MG63 (cell line): ENCODE measurements at regions not wholly inside any gene's neighbourhood (a gene's known extent, or its start where the extent isn't known, plus 50 kb on each side); places are given as distances from the start of the nearest gene placed in this dataset.
"Not testable (repeated sequence)": the region's sequence is repeated elsewhere in the genome, so short reads cannot be mapped to it uniquely, and the experiment has no call there.

Source experiments
- DNase-seq: peaks from one replicate; pipeline ENCODE4 v3.0.0-alpha.2; 2020
- H3K27me3 ChIP-seq: fragments of 250-450 bp; sonication (Bioruptor Pico); 2 replicates; pipeline ENCODE4 v1.5.1; 2020; ENCODE audit warnings: mild to moderate bottlenecking, moderate library complexity
- H3K36me3 ChIP-seq: fragments of 250-450 bp; sonication (Bioruptor Pico); 2 replicates; pipeline ENCODE4 v1.5.1; 2020; ENCODE audit warnings: mild to moderate bottlenecking, moderate library complexity
- H3K4me3 ChIP-seq: fragments of 250-450 bp; sonication (Bioruptor Pico); 2 replicates; pipeline ENCODE4 v1.5.1; 2020; ENCODE audit warnings: mild to moderate bottlenecking, moderate library complexity
- H3K9me3 ChIP-seq: fragments of 250-450 bp; sonication (Bioruptor Pico); 2 replicates; pipeline ENCODE4 v1.5.1; 2020; ENCODE audit warnings: mild to moderate bottlenecking, moderate library complexity

DNA sequence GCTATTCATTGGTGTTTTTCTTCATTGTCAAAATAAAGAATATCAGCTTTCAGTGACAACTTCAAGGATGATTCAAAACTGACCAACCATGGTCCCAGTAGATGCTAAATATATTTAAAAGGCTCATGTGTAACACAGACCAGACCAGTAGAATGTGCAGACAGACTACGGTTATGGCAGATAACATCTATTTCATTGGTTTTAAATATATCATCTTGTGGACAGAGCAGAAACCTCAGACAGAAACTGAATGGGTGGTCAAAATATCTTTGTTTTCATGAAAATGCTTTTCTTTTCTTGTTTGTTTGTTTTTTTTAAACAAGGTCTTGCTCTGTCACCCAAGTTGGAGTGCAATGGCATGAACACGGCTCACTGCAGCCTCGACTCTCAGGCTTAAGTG, 107.4 kb upstream of the CREB1 start:
- H3K4me3 ChIP-seq, result no peak overlapping the region
- no peak for DNase-seq

DNA sequence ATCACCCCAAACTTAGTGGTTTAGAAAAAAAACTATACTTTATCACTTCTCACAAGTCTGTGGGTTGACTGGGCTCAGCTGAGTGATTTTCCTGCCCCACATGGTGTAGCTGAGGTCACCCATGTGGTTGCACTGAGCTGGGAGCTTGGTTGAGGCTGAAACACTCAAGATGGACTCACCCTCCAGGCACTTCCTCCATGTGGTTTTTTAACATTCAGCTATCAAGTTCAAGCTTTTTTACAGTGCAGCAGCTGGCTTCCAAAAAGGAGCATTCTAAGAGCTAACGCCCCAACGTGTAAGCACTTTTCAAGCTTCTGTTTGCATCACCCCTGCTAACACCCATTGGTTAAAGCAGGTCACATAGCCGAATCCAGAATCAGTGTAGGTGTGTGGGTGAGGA, 105.9 kb upstream of the CREB1 start:
- Histone ChIP-seq H3K36me3 (no peaks in the 10 kb centered on the region), H3K9me3 (no peaks in the 10 kb centered on the region), H3K27me3 (no peaks in the 10 kb centered on the region), H3K4me3 (no peak overlapping the region)
- DNase-seq, result peak; percentile 30

More for the DNA sequence above, 107.4 kb upstream of the CREB1 start:
- Histone ChIP-seq H3K36me3 (no peaks in the 10 kb centered on the region), H3K27me3 (no peaks in the 10 kb centered on the region), H3K9me3 (no peaks in the 10 kb centered on the region)

GRCh38 chr2:207427986-207428385, 101.8 kb upstream of the CREB1 start:
- no peaks in the 10 kb centered on the region for H3K27me3 ChIP-seq
- no peaks in the 10 kb centered on the region for H3K9me3 ChIP-seq
- H3K36me3 ChIP-seq, result no peaks in the 10 kb centered on the region
- no peak for DNase-seq
- no peak overlapping the region for H3K4me3 ChIP-seq

GRCh38 chr2:207428573-207428972, 101.2 kb upstream of the CREB1 start:
- Histone ChIP-seq H3K36me3 (no peaks in the 10 kb centered on the region), H3K27me3 (no peaks in the 10 kb centered on the region), H3K4me3 (no peak overlapping the region), H3K9me3 (no peaks in the 10 kb centered on the region)
- no peak for DNase-seq

DNA sequence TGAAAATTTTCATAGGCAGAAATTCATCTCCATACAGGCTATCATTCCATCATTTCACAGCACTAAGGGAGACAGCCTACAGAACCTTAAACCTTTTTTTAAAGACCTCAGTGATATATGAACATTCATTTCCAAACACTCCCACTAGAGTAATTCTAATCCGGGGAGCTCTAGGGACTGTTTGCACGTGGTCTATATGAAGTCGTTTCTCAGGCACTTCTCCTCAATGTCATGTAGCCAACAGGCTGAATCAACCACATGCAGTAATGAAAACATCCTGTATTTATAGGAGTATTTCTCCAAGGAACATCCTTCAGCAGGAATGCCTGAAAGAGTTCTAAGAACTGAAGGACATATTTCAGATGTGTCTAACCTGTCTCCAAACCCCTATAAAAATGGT, 97.3 kb upstream of the CREB1 start:
- Histone ChIP-seq H3K27me3 (no peaks in the 10 kb centered on the region), H3K4me3 (no peak overlapping the region), H3K36me3 (no peaks in the 10 kb centered on the region), H3K9me3 (no peaks in the 10 kb centered on the region)
- DNase-seq, result peak; percentile 35

- DNase-seq, result peak; percentile 68
- H3K27me3 ChIP-seq, result no peaks in the 10 kb centered on the region
- no peaks in the 10 kb centered on the region for H3K36me3 ChIP-seq
- no peak overlapping the region for H3K4me3 ChIP-seq
- H3K9me3 ChIP-seq, result no peaks in the 10 kb centered on the region
These were observed 95.5 kb upstream of the CREB1 start for GRCh38 chr2:207434306-207434705.

GRCh38 chr2:207434899-207435465, 94.8 kb upstream of the CREB1 start:
- H3K9me3 ChIP-seq, result no peaks in the 10 kb centered on the region
- H3K4me3 ChIP-seq, result no peak overlapping the region
- no peaks in the 10 kb centered on the region for H3K36me3 ChIP-seq
- DNase-seq, result peak; percentile 50
- no peaks in the 10 kb centered on the region for H3K27me3 ChIP-seq

- no peaks in the 10 kb centered on the region for H3K27me3 ChIP-seq
- no peak for DNase-seq
- H3K36me3 ChIP-seq, result no peaks in the 10 kb centered on the region
- H3K4me3 ChIP-seq, result no peak overlapping the region
- no peaks in the 10 kb centered on the region for H3K9me3 ChIP-seq
These were observed 92.6 kb upstream of the CREB1 start for GRCh38 chr2:207437136-207437523.

DNA sequence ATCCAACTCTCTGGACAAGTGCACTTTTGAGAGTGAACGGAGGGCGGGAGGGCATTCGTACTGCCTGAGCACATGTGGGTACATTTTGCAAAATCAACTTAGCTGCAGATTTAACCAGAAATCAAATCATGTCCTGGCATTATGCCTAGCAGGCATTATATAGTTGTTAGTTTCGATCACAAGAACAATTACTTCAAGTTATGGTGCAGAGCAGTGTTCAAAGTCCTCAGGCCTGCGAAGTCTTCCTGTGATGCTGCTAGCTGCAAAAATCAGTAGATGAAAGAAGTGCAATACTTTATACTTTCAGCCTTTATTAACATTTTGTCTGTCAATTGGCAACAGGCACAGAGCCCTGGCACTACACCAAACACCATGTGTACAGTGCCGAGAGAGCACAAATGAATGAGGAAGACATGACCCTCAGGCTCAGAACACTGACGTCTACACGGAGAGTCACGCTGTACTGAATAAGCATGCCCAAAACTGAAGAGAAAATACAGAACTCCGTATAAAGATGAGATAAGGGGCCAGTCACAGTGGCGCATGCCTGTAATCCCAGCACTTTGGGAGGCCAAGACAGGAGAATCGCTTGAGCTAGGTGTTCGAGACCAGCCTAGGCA, 92.1 kb upstream of the CREB1 start:
- no peaks in the 10 kb centered on the region for H3K9me3 ChIP-seq
- H3K36me3 ChIP-seq, result no peaks in the 10 kb centered on the region
- no peaks in the 10 kb centered on the region for H3K27me3 ChIP-seq
- H3K4me3 ChIP-seq, result no peak overlapping the region
- DNase-seq, result no peak

- H3K9me3 ChIP-seq, result no peaks in the 10 kb centered on the region
- H3K27me3 ChIP-seq, result no peaks in the 10 kb centered on the region
- H3K4me3 ChIP-seq, result no peak overlapping the region
- no peak for DNase-seq
- no peaks in the 10 kb centered on the region for H3K36me3 ChIP-seq
These were observed 91.2 kb upstream of the CREB1 start for GRCh38 chr2:207438414-207439126.

DNA sequence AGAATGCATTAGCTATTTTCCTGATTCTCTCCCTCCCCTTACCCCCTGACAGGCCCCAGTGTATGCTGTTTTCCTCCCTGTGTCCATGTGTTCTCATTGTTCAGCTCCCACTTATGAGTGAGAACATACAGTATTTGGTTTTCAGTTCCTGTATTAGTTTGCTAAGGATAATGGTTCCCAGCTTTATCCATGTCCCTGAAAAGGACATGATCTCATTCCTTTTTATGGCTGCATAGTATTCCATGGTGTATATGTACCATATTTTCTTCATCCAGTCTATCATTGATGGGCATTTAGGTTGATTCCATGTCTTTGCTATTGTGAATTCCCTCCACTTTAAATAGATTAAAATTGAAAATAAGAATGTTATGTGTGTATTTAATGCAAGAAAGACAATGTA, 89.9 kb upstream of the CREB1 start:
- not testable (repeated sequence) for DNase-seq, H3K36me3 ChIP-seq, H3K27me3 ChIP-seq, H3K4me3 ChIP-seq, H3K9me3 ChIP-seq

DNA sequence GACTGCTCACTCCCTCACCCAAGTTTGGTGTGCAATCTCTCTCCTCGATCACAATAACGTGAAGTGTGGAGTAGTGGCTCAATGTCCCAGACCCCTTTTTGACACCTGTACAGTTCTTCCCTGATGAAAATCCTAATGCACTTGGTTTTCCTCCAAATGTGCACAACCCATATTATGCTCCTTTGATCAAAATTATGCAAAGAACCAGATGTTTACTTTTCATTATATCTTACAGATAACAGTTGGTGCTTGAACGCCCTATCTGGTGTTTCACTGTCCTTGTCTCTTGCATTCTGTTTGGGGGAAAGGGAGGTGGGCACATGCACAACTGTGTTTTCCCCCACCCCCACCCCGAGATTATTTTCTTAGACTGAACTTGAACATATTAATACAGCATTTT, 85.0 kb upstream of the CREB1 start:
- H3K4me3 ChIP-seq, result no peak overlapping the region
- no peak for DNase-seq
- H3K27me3 ChIP-seq, result no peaks in the 10 kb centered on the region
- H3K9me3 ChIP-seq, result no peaks in the 10 kb centered on the region
- H3K36me3 ChIP-seq, result no peaks in the 10 kb centered on the region

DNA sequence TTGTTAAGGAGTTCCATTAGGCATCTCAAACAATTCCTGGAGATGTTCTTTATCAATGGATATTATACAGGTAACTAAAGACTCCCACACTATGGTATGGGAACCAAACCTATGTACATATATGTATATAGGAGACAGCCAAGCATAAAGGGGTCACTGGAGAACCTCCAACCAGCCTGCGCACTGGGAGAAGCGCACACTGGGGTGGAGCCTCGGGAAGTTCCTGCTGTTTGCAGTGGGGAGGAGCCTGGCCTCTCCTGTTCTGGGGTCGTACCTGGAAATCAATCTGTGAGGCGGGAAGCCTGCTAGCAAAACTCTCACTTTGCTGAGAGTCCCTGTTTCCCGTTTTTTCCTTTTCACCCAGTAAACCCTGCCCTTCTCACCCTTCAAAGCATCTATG, 83.1 kb upstream of the CREB1 start:
- H3K4me3 ChIP-seq, result no peak overlapping the region
- no peaks in the 10 kb centered on the region for H3K9me3 ChIP-seq
- H3K27me3 ChIP-seq, result no peaks in the 10 kb centered on the region
- no peaks in the 10 kb centered on the region for H3K36me3 ChIP-seq
- no peak for DNase-seq

DNA sequence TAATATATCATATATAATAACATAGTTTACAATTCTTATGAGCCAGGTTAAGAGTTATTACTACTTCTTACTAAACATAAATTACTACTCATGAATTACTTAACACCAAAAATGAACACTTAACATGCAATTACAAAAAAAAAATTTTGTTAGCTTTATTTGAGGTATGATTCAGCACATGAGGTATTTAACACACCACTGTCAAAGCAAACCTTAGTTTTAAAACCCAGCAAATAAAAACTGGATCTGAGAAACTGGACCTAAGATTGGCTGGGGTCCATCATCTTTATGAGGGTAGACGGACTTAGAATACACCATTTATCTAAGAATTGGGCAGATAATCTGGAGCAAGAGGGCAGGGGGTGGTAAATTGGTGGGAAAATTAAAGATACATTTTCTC, 81.8 kb upstream of the CREB1 start:
- H3K36me3 ChIP-seq, result no peaks in the 10 kb centered on the region
- DNase-seq, result no peak
- H3K9me3 ChIP-seq, result no peaks in the 10 kb centered on the region
- H3K4me3 ChIP-seq, result no peak overlapping the region
- H3K27me3 ChIP-seq, result no peaks in the 10 kb centered on the region

DNA sequence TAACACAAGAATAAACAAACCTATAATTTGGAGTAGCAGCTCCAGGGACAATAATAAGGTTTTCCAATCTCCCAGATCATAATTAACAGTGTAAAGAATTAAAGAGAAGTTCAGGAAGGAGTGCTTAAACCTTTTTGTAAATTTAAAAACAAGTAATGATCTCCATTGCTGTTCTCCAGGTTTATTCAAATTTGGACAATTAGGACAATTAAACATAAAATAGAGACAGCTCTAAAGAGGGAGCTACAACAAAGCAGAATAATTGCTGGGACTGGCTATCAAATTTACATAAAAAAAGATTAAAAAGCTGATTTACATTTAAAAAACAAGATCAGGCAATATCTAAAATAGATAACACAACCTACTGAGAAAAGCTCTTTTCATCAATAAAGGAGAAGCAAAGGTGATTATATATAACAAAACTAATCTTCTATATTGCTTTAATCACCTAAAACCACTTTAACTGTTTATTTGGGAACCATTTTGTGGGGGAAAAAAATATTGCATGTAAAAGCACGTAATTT, 80.1 kb upstream of the CREB1 start:
- no peak for DNase-seq
- Histone ChIP-seq H3K4me3 (no peak overlapping the region), H3K36me3 (no peaks in the 10 kb centered on the region), H3K27me3 (no peaks in the 10 kb centered on the region), H3K9me3 (no peaks in the 10 kb centered on the region)

GRCh38 chr2:207450186-207450585, 79.6 kb upstream of the CREB1 start:
- Histone ChIP-seq H3K27me3 (no peaks in the 10 kb centered on the region), H3K36me3 (no peaks in the 10 kb centered on the region), H3K4me3 (no peak overlapping the region), H3K9me3 (no peaks in the 10 kb centered on the region)
- DNase-seq, result no peak

DNA sequence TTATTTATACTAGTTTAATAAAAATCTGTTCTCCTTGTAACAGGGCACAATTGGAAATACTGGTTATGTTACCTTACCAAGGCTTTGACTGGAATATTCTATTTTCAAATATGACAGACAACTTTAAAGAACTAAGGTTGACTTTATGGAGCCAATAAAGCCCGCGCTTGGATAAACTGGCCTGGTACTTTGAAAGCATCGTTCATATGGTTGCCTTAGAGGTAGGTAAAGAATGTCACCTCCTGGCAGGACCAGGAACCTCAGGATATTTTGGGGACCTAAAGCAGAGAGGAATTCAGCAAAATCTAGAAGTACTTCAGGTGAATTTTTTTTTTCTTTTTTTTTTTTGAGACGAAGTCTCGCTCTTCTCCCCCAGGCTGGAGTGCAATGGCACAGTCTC, 71.2 kb upstream of the CREB1 start:
- no peak for DNase-seq

More for the DNA sequence above, 71.2 kb upstream of the CREB1 start:
- Histone ChIP-seq H3K36me3 (no peaks in the 10 kb centered on the region), H3K9me3 (no peaks in the 10 kb centered on the region), H3K27me3 (no peaks in the 10 kb centered on the region), H3K4me3 (no peak overlapping the region)
